OCI-LY1 (cell line): ENCODE measurements at regions not wholly inside any gene's neighbourhood (a gene's known extent, or its start where the extent isn't known, plus 50 kb on each side); places are given as distances from the start of the nearest gene placed in this dataset.

Experiments used
- CTCF ChIP-seq: fragments of 200-600 bp; sonication (generic), shearing (Covaris generic); IDR thresholded peaks from 2 replicates; pipeline ENCODE4 v1.5.1; 2017; ENCODE audit warnings: mild to moderate bottlenecking, antibody characterized with exemption, low read length, moderate library complexity, mixed read lengths
- EZH2 ChIP-seq: fragments of 200-600 bp; sonication (generic), shearing (Covaris generic); IDR thresholded peaks from 2 replicates; pipeline ENCODE4 v1.8.0; 2017; ENCODE audit warnings: borderline replicate concordance, mixed run types, mild to moderate bottlenecking, antibody characterized with exemption, low read length, moderate library complexity, mixed read lengths

- TF ChIP-seq CTCF, result no peak
- TF ChIP-seq EZH2, result no peak
These were observed 158.7 kb upstream of the GRIN3A start for GRCh38 chr9:101897196-101897595.
